MM.1S (cell line): ENCODE measurements at regions not wholly inside any gene's neighbourhood (a gene's known extent, or its start where the extent isn't known, plus 50 kb on each side); places are given as distances from the start of the nearest gene placed in this dataset.

Source experiments
- EZH2 ChIP-seq: fragments of 300-600 bp; sonication (generic); optimal IDR thresholded peaks from 2 replicates; pipeline ENCODE3; 2017; ENCODE audit warnings: low read depth, mild to moderate bottlenecking, antibody characterized with exemption, low read length, mixed read lengths
- TF ChIP-seq, protein P1 (sequence below): fragments of 300-600 bp; sonication (generic); IDR thresholded peaks from 2 replicates; pipeline ENCODE4 v1.5.1; 2016; ENCODE audit warnings: antibody characterized with exemption, low read length, mixed read lengths

DNA sequence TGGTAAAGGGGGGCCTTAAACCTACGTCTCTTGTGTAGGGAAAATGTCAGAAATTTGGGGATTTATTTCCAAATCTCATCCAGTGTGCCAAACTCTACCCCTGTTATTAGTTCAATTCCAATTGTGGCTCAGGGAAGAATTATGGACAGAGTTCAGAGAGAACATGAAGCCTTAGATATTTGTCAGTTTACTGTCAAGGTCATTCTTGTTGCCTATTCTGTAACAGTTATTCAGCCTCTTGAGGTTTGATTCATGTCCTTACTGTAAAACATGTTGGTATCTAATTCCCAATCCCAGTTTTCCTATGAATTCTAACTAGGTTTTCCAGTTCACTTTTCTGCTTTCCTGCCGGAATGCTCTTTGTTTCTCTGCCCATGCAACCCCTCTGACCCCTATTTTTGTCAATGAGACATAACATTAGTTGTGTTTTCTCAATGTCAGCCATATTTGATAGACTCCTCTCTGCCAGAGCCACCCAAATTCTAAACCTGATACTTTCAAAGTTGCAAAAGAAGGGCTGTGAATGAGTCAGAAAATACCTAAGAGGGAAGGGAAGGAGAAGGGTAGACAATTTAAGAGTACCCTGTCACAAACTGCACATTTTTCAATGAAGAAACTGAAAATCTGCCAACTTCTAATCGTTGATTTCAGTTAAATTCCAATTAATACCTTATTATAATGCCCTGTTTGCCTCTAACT, 52.4 kb downstream of the ATOSA start:
- TF ChIP-seq EZH2 = no peak
- TF ChIP-seq, protein P1, sequence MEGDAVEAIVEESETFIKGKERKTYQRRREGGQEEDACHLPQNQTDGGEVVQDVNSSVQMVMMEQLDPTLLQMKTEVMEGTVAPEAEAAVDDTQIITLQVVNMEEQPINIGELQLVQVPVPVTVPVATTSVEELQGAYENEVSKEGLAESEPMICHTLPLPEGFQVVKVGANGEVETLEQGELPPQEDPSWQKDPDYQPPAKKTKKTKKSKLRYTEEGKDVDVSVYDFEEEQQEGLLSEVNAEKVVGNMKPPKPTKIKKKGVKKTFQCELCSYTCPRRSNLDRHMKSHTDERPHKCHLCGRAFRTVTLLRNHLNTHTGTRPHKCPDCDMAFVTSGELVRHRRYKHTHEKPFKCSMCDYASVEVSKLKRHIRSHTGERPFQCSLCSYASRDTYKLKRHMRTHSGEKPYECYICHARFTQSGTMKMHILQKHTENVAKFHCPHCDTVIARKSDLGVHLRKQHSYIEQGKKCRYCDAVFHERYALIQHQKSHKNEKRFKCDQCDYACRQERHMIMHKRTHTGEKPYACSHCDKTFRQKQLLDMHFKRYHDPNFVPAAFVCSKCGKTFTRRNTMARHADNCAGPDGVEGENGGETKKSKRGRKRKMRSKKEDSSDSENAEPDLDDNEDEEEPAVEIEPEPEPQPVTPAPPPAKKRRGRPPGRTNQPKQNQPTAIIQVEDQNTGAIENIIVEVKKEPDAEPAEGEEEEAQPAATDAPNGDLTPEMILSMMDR = no peak
